ENCODE measurements at regions not wholly inside any gene's neighbourhood (a gene's known extent, or its start where the extent isn't known, plus 50 kb on each side); places are given as distances from the start of the nearest gene placed in this dataset.

GRCh38 chr1:88275259-88275862, 408.7 kb upstream of the PKN2 start:
- no peak for DNase-seq

DNA sequence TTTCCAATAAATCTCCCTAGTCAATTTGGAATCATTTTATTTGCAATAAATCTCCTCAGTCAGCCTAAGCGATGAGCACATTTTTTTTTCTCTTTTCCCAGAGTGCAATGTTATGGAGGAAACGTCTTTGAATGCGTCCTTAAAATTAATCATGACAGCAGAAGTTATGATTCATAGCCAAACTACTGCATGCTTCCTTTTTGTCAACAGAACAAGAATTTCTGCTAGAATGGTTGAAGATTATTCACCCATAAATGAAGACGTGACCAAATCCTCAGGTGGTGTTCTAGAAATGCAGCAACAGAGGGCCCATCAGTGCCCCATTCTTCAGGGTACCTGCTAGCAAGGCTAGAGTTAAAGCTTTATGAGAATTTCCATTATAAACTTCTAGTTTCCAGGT, 407.9 kb upstream of the PKN2 start:
- DNase-seq = no peak

GRCh38 chr1:88284066-88284465, 400.0 kb upstream of the PKN2 start:
- no peak for DNase-seq

DNA sequence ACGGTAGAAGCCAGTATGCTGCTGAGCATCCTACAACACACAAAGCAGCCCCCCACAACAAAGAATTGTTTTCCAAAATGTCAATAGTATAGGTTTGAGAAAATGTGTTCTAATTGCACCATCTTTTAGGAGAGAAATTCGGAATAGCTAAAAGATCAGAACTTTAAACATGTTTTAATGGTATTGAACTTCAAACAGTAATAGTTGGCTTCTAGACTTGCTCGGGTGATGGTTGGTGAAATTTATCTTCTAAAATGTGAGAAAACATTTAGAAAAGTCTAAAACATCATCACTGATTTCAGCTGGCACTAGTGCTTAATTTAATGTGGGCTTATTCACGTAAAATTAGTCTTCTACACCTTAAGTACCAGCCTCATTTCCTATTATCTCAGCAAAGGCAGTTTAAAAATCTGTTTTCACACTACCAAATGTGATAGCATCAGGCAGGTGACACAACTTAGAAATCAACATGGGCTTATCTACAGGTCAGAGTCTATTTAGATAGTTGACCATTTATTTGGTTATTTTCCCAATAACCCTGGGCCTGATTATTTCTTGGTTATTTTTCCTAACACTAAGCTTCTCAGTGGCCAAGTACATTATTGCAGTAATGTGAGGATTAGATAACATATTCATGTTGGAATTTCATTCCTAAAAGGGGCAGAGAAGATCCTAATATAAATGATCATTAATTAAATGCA, 399.3 kb upstream of the PKN2 start:
- DNase-seq = no peak

GRCh38 chr1:88286716-88287115, 397.4 kb upstream of the PKN2 start:
- DNase-seq = no peak

GRCh38 chr1:88288571-88288970, 395.5 kb upstream of the PKN2 start:
- DNase-seq = no peak

- DNase-seq = no peak
Observed at GRCh38 chr1:88289401-88290102, 394.5 kb upstream of the PKN2 start.

DNA sequence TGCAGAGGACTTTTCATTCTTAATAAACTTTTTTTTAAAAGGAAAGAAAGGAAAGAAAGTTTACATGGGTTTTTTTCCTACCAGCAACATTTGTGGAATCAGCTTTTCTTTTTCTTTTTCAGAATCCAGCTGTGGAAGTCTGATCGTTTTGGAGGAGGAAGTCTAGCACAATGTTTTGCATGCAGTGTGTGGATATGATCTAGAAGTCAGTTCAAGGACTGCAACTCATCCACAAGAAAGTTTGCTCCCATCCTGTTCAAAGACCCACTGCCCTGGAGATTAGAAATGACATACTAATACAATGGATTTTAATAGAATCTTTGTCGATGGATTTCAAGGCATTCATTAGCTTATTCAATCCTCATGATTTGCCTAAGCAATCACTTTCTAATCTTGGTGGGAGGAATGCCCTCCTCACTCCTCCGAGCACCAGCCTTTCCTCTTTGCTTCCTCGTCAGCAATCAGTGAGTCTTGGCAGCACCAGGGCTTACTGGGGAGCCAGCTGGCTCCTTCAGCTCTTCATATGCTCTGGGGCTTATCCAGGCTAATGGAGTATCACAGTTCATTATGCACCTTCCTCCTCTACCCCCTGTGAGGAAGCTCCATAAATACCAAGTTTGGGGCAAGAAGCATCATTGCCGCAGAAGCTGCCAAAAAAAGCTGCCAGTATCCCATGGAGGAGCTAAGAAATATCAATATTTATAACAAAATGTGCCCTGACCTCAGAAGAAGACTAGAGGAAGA, 392.3 kb upstream of the PKN2 start:
- DNase-seq = no peak

DNA sequence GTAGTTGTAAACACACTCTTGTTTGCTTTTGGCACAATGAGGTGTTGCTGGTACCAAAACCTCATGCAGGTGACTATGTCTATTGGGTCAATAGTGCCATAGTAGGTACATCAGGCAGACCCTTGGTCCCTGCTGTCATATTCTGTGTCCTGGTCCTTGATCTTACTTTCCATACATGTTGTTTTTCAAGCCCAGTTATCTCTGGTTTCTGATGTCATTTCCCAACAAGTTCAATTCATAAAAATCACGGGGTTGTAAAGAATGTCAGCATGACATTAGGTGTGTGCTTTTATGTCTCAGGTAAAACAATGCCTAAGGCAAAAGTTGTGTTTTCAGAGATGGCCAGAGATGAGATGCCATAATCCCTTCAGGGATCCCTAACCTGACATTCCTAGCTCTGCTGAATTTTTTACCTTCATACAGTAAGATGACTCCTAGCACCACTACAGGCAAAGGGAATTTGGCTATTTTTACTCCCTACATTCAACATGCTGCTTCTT, 390.3 kb upstream of the PKN2 start:
- DNase-seq = no peak

DNA sequence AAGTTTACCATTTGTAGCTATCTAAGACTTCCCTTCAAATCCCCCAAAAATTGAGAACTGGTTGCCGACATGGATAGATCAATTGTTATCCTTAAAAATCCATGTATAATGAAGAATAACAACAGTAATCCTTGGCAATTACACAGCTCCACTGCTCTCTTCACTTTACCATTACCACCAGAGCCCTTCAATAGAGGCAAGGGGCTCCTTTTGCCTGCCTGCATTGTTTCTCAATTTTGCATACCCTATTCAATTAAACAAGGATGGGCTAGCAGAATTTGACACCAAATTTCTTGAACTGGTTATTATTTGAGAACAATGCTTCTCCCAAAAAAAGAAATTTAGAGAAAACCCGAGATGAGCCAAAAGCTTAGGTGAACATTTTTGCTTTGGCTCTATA, 387.8 kb upstream of the PKN2 start:
- DNase-seq = no peak

- no peak for DNase-seq
Observed at GRCh38 chr1:88296642-88297041, 387.4 kb upstream of the PKN2 start.

GRCh38 chr1:88298506-88298905, 385.6 kb upstream of the PKN2 start:
- DNase-seq = no peak

DNA sequence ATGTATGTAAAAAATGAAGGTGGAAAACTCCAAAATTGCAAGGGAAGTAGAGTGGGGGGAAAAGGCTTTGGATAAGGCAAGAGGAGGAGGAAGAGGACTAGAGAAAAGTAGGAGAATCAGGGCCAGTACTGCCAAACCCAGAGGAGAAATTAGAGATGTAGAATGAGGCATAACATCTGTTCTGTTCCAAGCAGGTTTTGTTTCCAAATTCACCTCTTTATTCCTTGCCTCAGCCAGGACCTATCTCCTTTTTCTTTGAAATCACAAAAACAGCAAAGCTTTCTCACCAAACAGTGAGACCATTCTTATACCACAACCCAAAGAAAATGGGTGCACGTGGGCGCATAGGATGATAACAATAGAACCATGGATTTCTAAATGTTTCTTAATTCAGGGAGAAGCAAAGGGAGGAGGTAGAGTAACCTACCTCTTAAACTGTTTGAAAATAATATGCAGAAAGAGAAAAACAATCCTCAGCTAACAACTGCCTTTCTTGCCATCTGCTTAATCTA, 383.3 kb upstream of the PKN2 start:
- DNase-seq = no peak

DNA sequence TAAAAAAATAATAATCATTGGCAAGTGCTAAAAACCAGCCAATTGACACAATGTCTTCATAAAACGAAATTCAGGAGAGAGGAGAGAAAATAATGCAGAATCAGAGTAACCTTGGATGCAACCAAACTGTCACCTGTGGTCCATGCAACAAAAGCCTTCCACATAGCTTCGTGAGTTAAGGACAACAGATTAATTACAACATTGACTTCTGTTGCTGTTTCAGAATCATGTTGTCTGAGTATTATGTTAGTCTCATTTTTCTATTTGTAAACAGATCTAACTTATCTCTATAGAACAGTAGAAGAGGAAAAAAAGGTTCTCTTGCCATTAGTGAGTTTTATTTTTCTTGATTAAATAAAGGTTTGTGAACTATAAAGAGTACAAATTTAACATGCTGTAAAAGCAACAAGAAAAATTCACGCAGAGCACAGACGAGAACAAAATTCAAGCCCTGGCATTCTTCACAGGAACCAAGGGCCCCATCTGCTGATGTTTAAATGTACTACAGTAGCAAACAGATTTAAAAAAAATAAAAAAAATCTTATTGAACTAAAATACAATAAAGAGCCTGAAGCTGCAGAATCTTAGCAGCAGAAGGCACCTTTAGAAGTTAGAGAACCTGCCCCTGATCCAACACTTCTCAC, 381.1 kb upstream of the PKN2 start:
- DNase-seq = no peak

DNA sequence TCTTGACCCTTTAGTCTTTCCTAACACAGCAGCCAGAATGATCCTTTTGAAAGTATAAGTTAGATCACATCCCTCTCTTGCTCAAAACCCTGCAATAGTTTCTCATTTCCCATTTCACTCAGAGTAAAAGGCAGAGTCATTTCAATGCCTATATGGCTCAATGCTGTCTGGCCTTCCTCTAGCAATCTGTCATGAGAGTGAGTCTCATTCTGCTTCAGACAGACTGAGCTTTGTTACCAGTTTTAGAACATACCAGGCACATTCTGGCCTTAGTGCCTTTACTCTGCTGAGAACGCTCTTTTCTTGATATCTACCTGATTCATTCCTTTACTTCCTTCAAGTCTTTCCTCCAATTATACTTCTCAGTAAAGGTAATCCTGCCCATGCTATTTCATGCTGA, 372.8 kb upstream of the PKN2 start:
- no peak for DNase-seq

DNA sequence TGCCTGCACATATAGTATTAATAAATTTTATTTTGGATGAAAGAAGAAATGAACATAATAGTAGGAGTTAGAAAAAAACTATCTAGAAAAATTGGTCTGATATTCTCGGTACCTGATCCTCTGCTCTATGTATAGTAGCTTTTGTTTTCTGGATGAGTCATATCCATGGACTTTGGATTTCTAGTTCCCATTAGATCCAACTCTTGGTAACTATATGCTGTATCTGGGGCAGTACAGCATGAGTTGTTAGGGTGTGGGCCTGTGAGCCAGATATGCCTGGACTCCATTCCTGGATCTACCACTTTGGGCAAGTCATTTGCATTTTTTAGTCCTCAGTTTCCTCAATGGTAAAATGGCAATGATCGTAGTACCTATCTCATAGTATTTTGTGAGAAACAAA, 372.2 kb upstream of the PKN2 start:
- no peak for DNase-seq

GRCh38 chr1:88317396-88317795, 366.7 kb upstream of the PKN2 start:
- no peak for DNase-seq

DNA sequence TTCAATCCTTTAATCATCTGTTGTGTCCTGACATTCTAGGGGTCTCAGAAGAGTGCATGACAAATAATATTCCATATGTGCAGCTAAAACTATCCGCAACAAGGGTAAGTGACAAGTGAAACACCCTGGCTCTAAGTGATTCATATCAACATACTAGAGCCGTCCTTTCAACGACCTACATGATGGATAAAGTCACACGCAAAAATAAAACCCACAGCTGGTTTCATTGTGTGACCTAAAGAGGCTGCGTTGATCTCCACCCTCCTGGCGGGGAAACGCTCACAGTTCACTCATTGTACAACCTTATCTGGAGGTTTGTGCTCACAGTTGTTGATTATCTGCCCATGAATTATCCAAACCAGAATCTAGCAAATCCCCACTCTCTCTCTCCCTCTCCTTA, 365.3 kb upstream of the PKN2 start:
- no peak for DNase-seq

- no peak for DNase-seq
Observed at GRCh38 chr1:88320291-88320690, 363.8 kb upstream of the PKN2 start.

DNA sequence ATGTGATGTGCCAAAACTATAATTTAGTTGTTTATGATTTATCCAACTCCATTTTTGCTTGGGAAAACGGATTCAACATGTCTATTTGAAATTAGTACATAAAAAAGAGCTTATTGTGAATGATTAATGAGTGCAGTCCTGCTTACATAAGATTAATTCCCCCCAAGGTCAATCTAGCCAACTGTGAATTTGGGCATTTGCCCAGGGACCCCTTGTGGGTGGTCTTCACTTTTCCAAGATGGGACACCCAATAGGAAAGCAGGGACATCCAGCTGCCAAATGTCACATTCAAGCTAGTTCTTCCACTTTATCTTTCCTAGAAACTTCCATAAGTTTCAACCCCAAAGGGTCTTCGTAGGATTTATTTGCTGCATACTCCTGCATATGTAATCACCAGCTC, 362.4 kb upstream of the PKN2 start:
- no peak for DNase-seq

DNA sequence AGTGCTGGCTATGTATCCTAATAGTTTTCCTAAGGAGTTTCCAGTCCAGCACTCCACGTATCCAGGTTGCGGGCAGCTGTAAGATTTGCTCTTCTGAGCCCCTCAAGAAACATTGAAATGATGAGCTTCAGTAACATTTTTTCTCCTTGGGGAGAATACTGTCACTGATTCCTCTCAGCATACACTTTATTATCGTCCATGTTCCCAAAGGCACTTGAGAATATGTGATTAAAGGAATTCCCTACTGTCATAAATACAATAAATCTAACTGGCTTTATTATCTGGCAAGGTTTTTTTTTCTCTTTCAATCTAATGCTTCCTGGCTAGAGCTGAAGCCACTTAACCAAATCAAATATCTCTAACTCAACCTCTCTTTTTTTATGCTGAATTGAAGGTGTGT, 359.2 kb upstream of the PKN2 start:
- DNase-seq = no peak

GRCh38 chr1:88327391-88328267, 356.4 kb upstream of the PKN2 start:
- no peak for DNase-seq

Measured in NCI-H1092 (cell line).